Effector memory CD4-positive, alpha-beta T cell (primary cell): ENCODE measurements at regions not wholly inside any gene's neighbourhood (a gene's known extent, or its start where the extent isn't known, plus 50 kb on each side); places are given as distances from the start of the nearest gene placed in this dataset.
"Not testable (repeated sequence)": the region's sequence is repeated elsewhere in the genome, so short reads cannot be mapped to it uniquely, and the experiment has no call there.

Experiments
- DNase-seq, 3 donors: peaks; one replicate each; pipeline ENCODE4 v3.0.0-alpha.2; 2020
- H3K27ac ChIP-seq: 2 replicates; pipeline ENCODE4 v1.7.0; 2013; ENCODE audit warnings: mild to moderate bottlenecking, low read length, moderate library complexity; ENCODE audit not compliant: insufficient read depth, poor library complexity, severe bottlenecking
- H3K27me3 ChIP-seq: replicated peaks from 2 replicates; pipeline ENCODE4 v1.7.0; 2013; ENCODE audit warnings: mild to moderate bottlenecking, low read length; ENCODE audit not compliant: insufficient read depth, control insufficient read depth, poor library complexity, severe bottlenecking
- H3K36me3 ChIP-seq: 2 replicates; pipeline ENCODE4 v1.7.0; 2013; ENCODE audit warnings: mild to moderate bottlenecking, low read length, moderate library complexity; ENCODE audit not compliant: control insufficient read depth, insufficient read depth
- H3K4me1 ChIP-seq: 2 replicates; pipeline ENCODE4 v1.7.0; 2013; ENCODE audit warnings: low read length, mild to moderate bottlenecking; ENCODE audit not compliant: control insufficient read depth, insufficient read depth, poor library complexity, severe bottlenecking
- H3K4me3 ChIP-seq: 2 replicates; pipeline ENCODE4 v1.7.0; 2013; ENCODE audit warnings: low read length, low read depth, mild to moderate bottlenecking; ENCODE audit not compliant: insufficient read depth, poor library complexity, severe bottlenecking
- H3K9me3 ChIP-seq: 2 replicates; pipeline ENCODE4 v1.7.0; 2013; ENCODE audit warnings: mild to moderate bottlenecking, low read length, moderate library complexity; ENCODE audit not compliant: control insufficient read depth

- not testable (repeated sequence) for H3K4me1 ChIP-seq, DNase-seq, H3K9me3 ChIP-seq, H3K4me3 ChIP-seq, H3K27ac ChIP-seq, H3K27me3 ChIP-seq, H3K36me3 ChIP-seq
Observed at GRCh38 chrY:18860856-18861255, 87.3 kb upstream of the HSFY2 start.

DNA sequence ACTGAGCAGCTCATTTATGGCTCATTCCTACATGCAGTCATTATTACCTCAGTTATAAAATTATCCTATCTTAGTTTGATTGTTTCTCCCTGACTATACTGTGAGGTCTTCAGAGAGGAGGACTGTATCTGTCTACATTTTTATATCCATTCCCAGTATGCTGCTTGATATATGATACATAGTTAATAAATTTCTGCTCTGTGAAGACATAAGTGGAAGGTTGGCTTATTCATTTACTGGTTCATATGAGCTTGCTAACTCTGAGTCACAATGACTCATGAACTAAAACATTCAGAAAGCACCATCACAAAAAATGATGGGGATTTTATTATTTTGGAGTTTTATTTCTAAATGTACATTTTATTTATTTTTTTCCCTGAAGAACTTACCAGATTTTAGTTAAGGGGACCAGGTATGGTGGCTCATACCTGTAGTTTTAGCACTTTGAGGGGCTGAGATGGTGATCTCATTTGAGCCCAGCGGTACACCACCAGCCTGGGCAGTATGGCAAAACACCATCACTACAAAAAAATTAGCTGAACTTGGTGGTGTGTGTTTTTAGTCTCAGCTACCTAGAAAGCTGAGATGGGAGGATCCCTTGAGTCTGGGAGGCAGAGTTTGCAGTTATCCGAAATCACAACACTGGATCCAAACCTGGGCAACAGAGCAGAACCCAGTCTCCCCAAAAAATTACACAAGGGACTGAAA is 85.1 kb upstream of the HSFY2 start:
- H3K27ac ChIP-seq, H3K36me3 ChIP-seq, DNase-seq, H3K4me1 ChIP-seq, H3K9me3 ChIP-seq, H3K27me3 ChIP-seq, H3K4me3 ChIP-seq: not testable (repeated sequence)

DNA sequence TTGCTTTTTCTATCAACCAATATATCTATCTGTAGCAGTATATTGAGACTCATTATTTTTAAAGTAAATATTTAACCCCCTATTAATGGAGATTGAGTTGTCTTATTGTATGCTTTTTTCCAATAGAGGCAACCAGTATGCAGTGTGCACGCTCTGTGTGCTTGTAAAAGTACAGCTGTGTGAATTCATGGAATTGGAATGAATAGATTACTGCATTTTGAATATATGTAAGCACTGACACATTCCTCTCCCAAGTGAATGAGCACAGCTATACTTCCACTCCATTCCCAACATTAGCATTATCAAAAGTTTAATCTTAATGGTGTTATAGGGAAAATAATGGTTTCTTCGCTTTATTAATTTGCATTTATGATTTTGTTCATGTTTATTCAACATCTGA is 81.6 kb upstream of the HSFY2 start:
- H3K36me3 ChIP-seq, H3K9me3 ChIP-seq, H3K4me1 ChIP-seq, H3K27ac ChIP-seq, H3K4me3 ChIP-seq, DNase-seq, H3K27me3 ChIP-seq: not testable (repeated sequence)

GRCh38 chrY:18853323-18853722 is 79.8 kb upstream of the HSFY2 start:
- H3K27me3 ChIP-seq, DNase-seq, H3K27ac ChIP-seq, H3K9me3 ChIP-seq, H3K4me3 ChIP-seq, H3K36me3 ChIP-seq, H3K4me1 ChIP-seq: not testable (repeated sequence)

GRCh38 chrY:18836643-18837042 is 63.1 kb upstream of the HSFY2 start:
- H3K9me3 ChIP-seq, DNase-seq, H3K27ac ChIP-seq, H3K4me3 ChIP-seq, H3K4me1 ChIP-seq, H3K36me3 ChIP-seq, H3K27me3 ChIP-seq: not testable (repeated sequence)
